ENCODE measurements at regions not wholly inside any gene's neighbourhood (a gene's known extent, or its start where the extent isn't known, plus 50 kb on each side); places are given as distances from the start of the nearest gene placed in this dataset.
"Not testable (repeated sequence)": the region's sequence is repeated elsewhere in the genome, so short reads cannot be mapped to it uniquely, and the experiment has no call there.

DNA sequence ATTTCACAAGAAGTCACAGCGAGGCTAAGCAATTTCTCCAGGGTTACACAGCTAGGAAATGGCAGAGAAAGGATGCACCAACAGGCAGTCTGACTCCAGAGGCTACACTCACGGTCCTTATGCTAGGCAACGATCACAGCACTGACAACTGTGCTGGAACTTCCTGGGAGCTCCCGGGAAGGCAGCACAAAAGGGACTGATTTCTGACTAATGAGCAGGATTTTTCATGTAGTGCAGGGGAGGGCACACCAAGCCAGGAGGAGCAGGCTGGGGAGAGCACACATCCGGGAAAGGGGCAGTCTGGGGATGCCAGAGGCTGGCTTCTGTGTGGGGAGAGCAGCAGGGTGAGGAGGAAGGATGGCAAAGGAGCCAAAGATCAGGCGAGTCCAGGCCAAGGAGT, 486.7 kb downstream of the OMA1 start:
- intact Hi-C loops (cut with DNase I), result no loop called here
- Histone ChIP-seq H3K9me3 (no peaks in the 10 kb centered on the region), H3K4me1 (no peaks in the 10 kb centered on the region), H3K4me3 (no peak overlapping the region), H3K27me3 (no peaks in the 10 kb centered on the region), H3K36me3 (no peaks in the 10 kb centered on the region), H3K27ac (no peak overlapping the region)
- TF ChIP-seq, protein P1, sequence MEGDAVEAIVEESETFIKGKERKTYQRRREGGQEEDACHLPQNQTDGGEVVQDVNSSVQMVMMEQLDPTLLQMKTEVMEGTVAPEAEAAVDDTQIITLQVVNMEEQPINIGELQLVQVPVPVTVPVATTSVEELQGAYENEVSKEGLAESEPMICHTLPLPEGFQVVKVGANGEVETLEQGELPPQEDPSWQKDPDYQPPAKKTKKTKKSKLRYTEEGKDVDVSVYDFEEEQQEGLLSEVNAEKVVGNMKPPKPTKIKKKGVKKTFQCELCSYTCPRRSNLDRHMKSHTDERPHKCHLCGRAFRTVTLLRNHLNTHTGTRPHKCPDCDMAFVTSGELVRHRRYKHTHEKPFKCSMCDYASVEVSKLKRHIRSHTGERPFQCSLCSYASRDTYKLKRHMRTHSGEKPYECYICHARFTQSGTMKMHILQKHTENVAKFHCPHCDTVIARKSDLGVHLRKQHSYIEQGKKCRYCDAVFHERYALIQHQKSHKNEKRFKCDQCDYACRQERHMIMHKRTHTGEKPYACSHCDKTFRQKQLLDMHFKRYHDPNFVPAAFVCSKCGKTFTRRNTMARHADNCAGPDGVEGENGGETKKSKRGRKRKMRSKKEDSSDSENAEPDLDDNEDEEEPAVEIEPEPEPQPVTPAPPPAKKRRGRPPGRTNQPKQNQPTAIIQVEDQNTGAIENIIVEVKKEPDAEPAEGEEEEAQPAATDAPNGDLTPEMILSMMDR (IDR thresholded peaks at IDR 0.05), result no peak
- TF ChIP-seq POLR2AphosphoS5 (IDR thresholded peaks at IDR 0.05; ENCODE audit: insufficient read depth in 1 of 2, low read depth in 1 of 2), result no peak
- TF ChIP-seq POLR2A (IDR thresholded peaks at IDR 0.05), result no peak
- DNase-seq (ENCODE audit: extremely low spot score in 2 of 2), result no peak

DNA sequence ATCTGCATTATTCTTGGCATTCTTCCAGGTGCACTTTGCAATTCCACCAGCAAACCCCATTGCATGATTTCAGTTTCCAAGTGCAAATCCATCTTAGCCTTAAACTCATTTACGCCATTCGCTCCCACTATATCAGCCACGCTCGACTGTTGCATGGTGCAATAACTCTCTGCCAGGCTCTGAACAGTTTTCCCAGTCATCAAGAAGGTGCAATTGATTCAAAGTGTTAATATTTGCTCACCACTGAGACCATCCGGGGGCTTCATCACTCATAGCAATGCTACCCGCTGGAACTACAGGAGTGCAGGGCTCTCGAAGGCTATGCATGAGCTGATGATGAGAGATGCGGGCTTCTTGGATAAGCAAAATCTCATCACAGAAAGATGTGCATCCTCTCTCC, 488.2 kb downstream of the OMA1 start:
- TF ChIP-seq POLR2A (IDR thresholded peaks at IDR 0.05) (no peak), POLR2AphosphoS5 (IDR thresholded peaks at IDR 0.05; ENCODE audit: insufficient read depth in 1 of 2, low read depth in 1 of 2) (no peak)
- TF ChIP-seq, protein P1 (IDR thresholded peaks at IDR 0.05), result no peak
- intact Hi-C loops (cut with DNase I), result no loop called here

DNA sequence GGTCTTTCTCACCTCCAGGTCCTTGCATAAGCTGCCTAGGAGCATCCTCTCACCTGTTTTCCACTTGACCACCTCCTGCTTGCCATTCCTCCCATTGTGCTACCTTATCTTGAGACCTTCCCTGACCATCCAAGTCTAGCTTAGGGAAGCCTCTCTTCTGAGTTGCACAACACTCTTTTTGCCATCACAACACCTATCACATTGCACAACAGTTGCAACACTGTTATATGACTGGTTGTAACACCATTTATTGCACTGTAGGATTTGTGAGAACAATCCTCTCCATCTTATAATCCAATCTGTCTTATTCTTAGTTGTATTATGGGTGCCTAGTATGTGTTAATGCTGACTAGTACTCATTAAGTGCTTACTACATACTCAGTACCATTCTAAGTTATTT, 488.7 kb downstream of the OMA1 start:
- H3K4me3 ChIP-seq, result no peak overlapping the region
- no peaks in the 10 kb centered on the region for H3K4me1 ChIP-seq
- intact Hi-C loops (cut with DNase I), result no loop called here
- no peaks in the 10 kb centered on the region for H3K9me3 ChIP-seq
- no peak for TF ChIP-seq POLR2A (IDR thresholded peaks at IDR 0.05)
- no peaks in the 10 kb centered on the region for H3K36me3 ChIP-seq
- no peak for DNase-seq (ENCODE audit: extremely low spot score in 2 of 2)
- H3K27ac ChIP-seq, result no peak overlapping the region
- no peaks in the 10 kb centered on the region for H3K27me3 ChIP-seq

More for the DNA sequence above, 488.2 kb downstream of the OMA1 start:
- Histone ChIP-seq H3K36me3 (no peaks in the 10 kb centered on the region), H3K4me1 (no peaks in the 10 kb centered on the region), H3K9me3 (no peaks in the 10 kb centered on the region), H3K27me3 (no peaks in the 10 kb centered on the region), H3K27ac (no peak overlapping the region), H3K4me3 (no peak overlapping the region)
- no peak for DNase-seq (ENCODE audit: extremely low spot score in 2 of 2)

DNA sequence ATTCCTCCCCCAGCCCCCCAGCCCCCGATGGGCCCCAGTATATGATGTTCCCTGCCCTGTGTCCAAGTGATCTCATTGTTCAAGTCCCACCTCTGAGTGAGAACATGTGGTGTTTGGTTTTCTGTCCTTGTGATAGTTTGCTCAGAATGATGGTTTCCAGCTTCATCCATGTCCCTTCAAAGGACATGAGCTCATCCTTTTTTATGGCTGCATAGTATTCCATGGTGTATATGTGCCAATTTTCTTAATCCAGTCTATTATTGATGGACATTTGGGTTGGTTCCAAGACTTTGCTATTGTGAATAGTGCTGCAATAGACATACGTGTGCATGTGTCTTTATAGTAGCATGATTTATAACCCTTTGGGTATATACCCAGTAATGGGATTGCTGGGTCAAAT, 495.3 kb downstream of the OMA1 start:
- H3K27ac ChIP-seq; H3K4me3 ChIP-seq; intact Hi-C loops (cut with DNase I); H3K27me3 ChIP-seq; H3K36me3 ChIP-seq; H3K4me1 ChIP-seq; H3K9me3 ChIP-seq; DNase-seq (ENCODE audit: extremely low spot score in 2 of 2): not testable (repeated sequence)

- TF ChIP-seq, protein P1 (IDR thresholded peaks at IDR 0.05), result peak in 1 of 3 experiments; percentile 39
- no peak for TF ChIP-seq POLR2AphosphoS5 (IDR thresholded peaks at IDR 0.05; ENCODE audit: insufficient read depth in 1 of 2, low read depth in 1 of 2)
- Histone ChIP-seq H3K4me3 (no peak overlapping the region), H3K36me3 (no peaks in the 10 kb centered on the region), H3K27ac (no peak overlapping the region), H3K9me3 (no peaks in the 10 kb centered on the region), H3K4me1 (no peaks in the 10 kb centered on the region), H3K27me3 (no peaks in the 10 kb centered on the region)
- intact Hi-C loops (cut with DNase I), result no loop called here
- DNase-seq (ENCODE audit: extremely low spot score in 2 of 2), result no peak
Observed at GRCh38 chr1:58047265-58047858, 499.2 kb downstream of the OMA1 start.

DNA sequence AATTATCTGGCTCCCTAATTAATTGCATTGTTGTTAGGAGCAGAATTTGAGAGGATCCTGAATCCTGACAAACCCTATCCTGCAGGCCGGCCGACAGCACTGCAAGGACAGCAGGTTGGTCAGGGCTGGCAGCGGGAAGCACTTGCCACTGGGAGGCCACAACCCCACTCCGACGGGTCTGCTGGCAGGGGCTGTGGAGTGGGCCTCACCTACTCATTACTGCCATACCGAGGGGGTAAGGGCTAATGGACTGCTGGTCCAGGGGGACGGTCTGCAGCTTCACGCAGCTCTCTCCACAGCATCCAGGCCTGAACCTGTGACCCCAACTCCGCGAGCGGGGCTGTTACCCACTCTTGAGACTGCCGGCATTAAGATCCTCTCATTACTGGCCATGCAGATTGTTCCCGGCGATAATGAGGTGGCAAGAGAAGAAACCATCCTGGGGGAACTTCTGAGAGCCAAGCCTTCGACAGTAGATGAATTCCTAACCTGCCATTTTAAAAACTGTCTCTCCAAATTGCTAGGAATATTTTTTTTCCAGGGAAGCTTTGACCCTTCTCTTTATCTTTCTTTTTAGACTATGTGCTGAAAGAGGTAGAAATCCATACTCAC, 501.3 kb downstream of the OMA1 start:
- H3K36me3 ChIP-seq, result no peaks in the 10 kb centered on the region
- DNase-seq (ENCODE audit: extremely low spot score in 2 of 2), result no peak
- H3K27me3 ChIP-seq, result no peaks in the 10 kb centered on the region
- intact Hi-C loops (cut with DNase I), result no loop called here
- no peaks in the 10 kb centered on the region for H3K9me3 ChIP-seq
- no peak overlapping the region for H3K27ac ChIP-seq
- no peak overlapping the region for H3K4me3 ChIP-seq
- TF ChIP-seq POLR2A (IDR thresholded peaks at IDR 0.05) (no peak), POLR2AphosphoS5 (IDR thresholded peaks at IDR 0.05; ENCODE audit: insufficient read depth in 1 of 2, low read depth in 1 of 2) (no peak)
- TF ChIP-seq, protein P1 (IDR thresholded peaks at IDR 0.05), result no peak
- H3K4me1 ChIP-seq, result no peaks in the 10 kb centered on the region

Data from vagina (tissue), 2 donors.